ENCODE measurements at regions not wholly inside any gene's neighbourhood (a gene's known extent, or its start where the extent isn't known, plus 50 kb on each side); places are given as distances from the start of the nearest gene placed in this dataset.

DNA sequence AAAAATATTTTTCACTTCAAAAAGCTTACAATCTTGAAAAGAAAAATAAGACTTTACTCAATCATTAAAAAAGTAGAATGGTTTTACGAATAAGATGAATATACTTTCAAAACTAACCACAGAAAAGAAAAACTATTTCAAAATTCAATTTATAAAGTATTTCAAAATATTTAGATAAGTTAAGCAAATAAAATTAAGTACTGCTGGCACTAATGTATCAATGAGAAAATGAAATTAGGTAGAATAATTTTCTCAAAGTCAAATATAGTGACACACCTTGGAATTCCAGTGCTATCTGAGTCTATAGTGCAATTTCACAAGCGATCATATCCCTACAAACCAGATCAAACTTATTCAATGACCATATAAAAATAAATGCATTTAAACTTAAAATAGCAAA is 109.8 kb upstream of the SEMA3A start:
- Histone ChIP-seq H2AFZ (no peak overlapping the region), H3K4me1 (no peaks in the 10 kb centered on the region), H3K4me2 (ENCODE audit: low read length) (no peak overlapping the region), H3K4me3 (ENCODE audit: low read depth, low read length) (no peak overlapping the region), H3K9me3 (ENCODE audit: control insufficient read depth, low read length) (no peaks in the 10 kb centered on the region), H3K9ac (no peak overlapping the region), H3K27me3 (ENCODE audit: control insufficient read depth, insufficient read depth, low read length) (no peaks in the 10 kb centered on the region), H3K36me3 (ENCODE audit: control insufficient read depth, insufficient read depth, low read length) (no peaks in the 10 kb centered on the region), H3K79me2 (no peaks in the 10 kb centered on the region), H3K27ac (no peak overlapping the region)
- TF ChIP-seq, protein P1, sequence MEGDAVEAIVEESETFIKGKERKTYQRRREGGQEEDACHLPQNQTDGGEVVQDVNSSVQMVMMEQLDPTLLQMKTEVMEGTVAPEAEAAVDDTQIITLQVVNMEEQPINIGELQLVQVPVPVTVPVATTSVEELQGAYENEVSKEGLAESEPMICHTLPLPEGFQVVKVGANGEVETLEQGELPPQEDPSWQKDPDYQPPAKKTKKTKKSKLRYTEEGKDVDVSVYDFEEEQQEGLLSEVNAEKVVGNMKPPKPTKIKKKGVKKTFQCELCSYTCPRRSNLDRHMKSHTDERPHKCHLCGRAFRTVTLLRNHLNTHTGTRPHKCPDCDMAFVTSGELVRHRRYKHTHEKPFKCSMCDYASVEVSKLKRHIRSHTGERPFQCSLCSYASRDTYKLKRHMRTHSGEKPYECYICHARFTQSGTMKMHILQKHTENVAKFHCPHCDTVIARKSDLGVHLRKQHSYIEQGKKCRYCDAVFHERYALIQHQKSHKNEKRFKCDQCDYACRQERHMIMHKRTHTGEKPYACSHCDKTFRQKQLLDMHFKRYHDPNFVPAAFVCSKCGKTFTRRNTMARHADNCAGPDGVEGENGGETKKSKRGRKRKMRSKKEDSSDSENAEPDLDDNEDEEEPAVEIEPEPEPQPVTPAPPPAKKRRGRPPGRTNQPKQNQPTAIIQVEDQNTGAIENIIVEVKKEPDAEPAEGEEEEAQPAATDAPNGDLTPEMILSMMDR (IDR thresholded peaks at IDR 0.05), result no peak

DNA sequence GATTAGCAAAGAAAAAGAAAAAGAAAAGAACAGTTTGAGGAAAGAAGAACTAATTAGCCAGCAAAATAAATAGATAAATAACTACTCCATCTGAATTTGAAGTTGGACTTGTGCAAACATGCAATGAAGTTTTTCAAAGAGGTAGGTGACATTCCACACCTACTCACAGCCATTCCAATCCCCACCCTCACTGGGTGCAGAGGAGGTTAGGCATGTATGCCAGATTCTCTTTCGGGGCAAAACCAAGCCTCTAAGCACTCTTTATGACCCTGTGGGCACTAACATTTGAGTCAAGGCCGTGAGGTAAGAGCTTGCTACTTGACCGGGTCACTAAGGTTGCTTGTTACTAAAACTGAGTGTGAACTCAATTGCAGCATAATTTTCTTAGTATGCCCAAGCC is 108.4 kb upstream of the SEMA3A start:
- Histone ChIP-seq H3K79me2 (no peaks in the 10 kb centered on the region), H3K4me2 (ENCODE audit: low read length) (no peak overlapping the region), H3K9ac (no peak overlapping the region), H2AFZ (no peak overlapping the region), H3K4me3 (ENCODE audit: low read depth, low read length) (no peak overlapping the region), H3K27ac (no peak overlapping the region), H3K27me3 (ENCODE audit: control insufficient read depth, insufficient read depth, low read length) (no peaks in the 10 kb centered on the region), H3K36me3 (ENCODE audit: control insufficient read depth, insufficient read depth, low read length) (no peaks in the 10 kb centered on the region), H3K4me1 (no peaks in the 10 kb centered on the region), H3K9me3 (ENCODE audit: control insufficient read depth, low read length) (no peaks in the 10 kb centered on the region)
- TF ChIP-seq, protein P1 (IDR thresholded peaks at IDR 0.05), result no peak

DNA sequence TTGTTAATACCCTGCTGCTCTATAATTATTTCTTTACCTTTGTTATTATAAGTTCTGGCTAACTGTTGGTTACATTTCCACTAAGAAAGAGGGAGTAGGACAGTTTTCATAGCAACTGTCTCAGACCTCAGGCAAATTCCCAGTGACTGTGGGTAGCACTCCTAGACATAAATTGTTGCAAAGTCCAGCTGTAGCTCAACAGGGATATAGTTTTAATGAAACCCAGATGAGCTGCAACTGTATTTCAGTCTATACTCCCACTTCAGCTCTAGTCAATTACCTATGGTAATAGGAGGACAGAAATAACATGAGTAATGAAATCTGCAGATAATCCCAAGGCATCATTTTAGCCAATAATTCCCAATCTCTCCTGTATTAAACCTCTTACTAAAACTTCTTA is 103.0 kb upstream of the SEMA3A start:
- TF ChIP-seq, protein P1 (IDR thresholded peaks at IDR 0.05), result no peak

DNA sequence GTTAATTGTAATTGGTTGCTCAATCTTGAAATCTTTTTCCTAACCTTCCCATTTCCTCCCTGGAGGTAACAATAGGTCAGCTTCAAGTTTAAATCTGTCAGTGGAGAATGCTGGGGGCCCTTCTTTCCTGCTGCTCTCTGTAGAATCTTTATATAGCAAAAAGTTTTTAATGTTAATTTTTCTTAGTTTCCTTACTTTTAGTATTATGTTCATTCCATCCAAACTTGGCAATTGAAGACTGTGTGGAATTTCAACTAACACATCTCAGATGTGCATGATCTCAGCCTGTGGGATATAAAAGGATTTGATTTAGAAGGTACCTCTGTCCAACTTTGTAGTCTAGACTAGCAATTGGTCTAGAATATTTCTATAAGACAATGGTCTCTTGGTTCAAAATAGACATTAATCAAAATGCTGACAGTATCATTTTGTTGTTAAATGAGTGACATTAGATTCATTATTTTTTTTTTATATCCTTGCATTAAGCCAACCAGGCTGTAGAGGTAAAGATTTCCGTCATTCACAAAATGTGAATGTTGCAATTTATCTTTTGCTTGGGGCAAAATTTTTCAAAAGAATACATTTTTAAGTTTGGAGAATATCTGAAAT is 100.4 kb upstream of the SEMA3A start:
- no peaks in the 10 kb centered on the region for H3K79me2 ChIP-seq
- no peaks in the 10 kb centered on the region for H3K9me3 ChIP-seq (ENCODE audit: control insufficient read depth, low read length)
- no peaks in the 10 kb centered on the region for H3K27me3 ChIP-seq (ENCODE audit: control insufficient read depth, insufficient read depth, low read length)
- H3K9ac ChIP-seq, result no peak overlapping the region
- H3K36me3 ChIP-seq (ENCODE audit: control insufficient read depth, insufficient read depth, low read length), result no peaks in the 10 kb centered on the region
- H2AFZ ChIP-seq, result no peak overlapping the region
- H3K4me1 ChIP-seq, result no peaks in the 10 kb centered on the region
- no peak overlapping the region for H3K4me2 ChIP-seq (ENCODE audit: low read length)
- H3K27ac ChIP-seq, result no peak overlapping the region
- no peak overlapping the region for H3K4me3 ChIP-seq (ENCODE audit: low read depth, low read length)
- TF ChIP-seq, protein P1 (IDR thresholded peaks at IDR 0.05), result no peak

More for the DNA sequence above, 103.0 kb upstream of the SEMA3A start:
- Histone ChIP-seq H3K4me3 (ENCODE audit: low read depth, low read length) (no peak overlapping the region), H3K4me1 (no peaks in the 10 kb centered on the region), H3K27me3 (ENCODE audit: control insufficient read depth, insufficient read depth, low read length) (no peaks in the 10 kb centered on the region), H3K4me2 (ENCODE audit: low read length) (no peak overlapping the region), H3K79me2 (no peaks in the 10 kb centered on the region), H3K27ac (no peak overlapping the region), H3K9me3 (ENCODE audit: control insufficient read depth, low read length) (no peaks in the 10 kb centered on the region), H3K36me3 (ENCODE audit: control insufficient read depth, insufficient read depth, low read length) (no peaks in the 10 kb centered on the region), H2AFZ (no peak overlapping the region), H3K9ac (no peak overlapping the region)

DNA sequence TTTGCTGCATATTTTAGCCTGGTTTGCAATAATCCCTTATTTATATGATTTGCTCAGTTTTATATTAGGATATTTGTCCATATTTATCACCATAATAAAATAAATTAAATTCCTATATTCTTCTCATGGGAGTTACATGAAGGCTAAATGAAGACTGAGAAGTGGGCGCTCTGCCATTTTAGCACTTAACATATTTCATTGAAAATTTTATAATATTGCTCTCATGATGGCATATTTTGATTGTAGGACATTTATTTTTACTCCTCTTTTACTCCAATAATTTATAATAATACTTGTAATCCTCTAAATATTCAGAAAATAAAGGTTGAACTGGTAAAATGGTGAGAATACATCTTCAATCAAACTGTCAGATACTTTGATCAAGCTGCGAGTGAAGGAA is 99.8 kb upstream of the SEMA3A start:
- Histone ChIP-seq H3K27me3 (ENCODE audit: control insufficient read depth, insufficient read depth, low read length) (no peaks in the 10 kb centered on the region), H3K36me3 (ENCODE audit: control insufficient read depth, insufficient read depth, low read length) (no peaks in the 10 kb centered on the region), H3K4me2 (ENCODE audit: low read length) (no peak overlapping the region), H3K4me1 (no peaks in the 10 kb centered on the region), H2AFZ (no peak overlapping the region), H3K27ac (no peak overlapping the region), H3K9ac (no peak overlapping the region), H3K79me2 (no peaks in the 10 kb centered on the region), H3K9me3 (ENCODE audit: control insufficient read depth, low read length) (no peaks in the 10 kb centered on the region), H3K4me3 (ENCODE audit: low read depth, low read length) (no peak overlapping the region)
- TF ChIP-seq, protein P1 (IDR thresholded peaks at IDR 0.05), result no peak

All from parathyroid adenoma (tissue), 2 donors.